PFSK-1 (cell line): ENCODE measurements at regions not wholly inside any gene's neighbourhood (a gene's known extent, or its start where the extent isn't known, plus 50 kb on each side); places are given as distances from the start of the nearest gene placed in this dataset.

Source experiments
- FOXP2 ChIP-seq: optimal IDR thresholded peaks from 2 replicates; pipeline ENCODE3; 2011; ENCODE audit warnings: borderline replicate concordance, control low read depth, inconsistent platforms; ENCODE audit not compliant: insufficient read depth; ENCODE audit errors: extremely low read length, extremely low read depth
- POLR2AphosphoS5 ChIP-seq: IDR thresholded peaks from 2 replicates; pipeline ENCODE4 v1.6.1; 2012; ENCODE audit warnings: low read depth, mild to moderate bottlenecking, control low read depth, low read length, moderate library complexity
- REST ChIP-seq, 2 experiments: IDR thresholded peaks; 2 replicates each; pipeline versions ENCODE4 v1.6.1 to v1.8.0; 2011 to 2012; ENCODE audit warnings: low read depth in 2 of 2, low read length in 2 of 2, control low read depth in 1 of 2, inconsistent platforms in 1 of 2, mild to moderate bottlenecking in 1 of 2, moderate library complexity in 1 of 2; ENCODE audit not compliant: insufficient read depth in 1 of 2
- SIN3A ChIP-seq: IDR thresholded peaks from 2 replicates; pipeline ENCODE4 v1.6.1; 2012; ENCODE audit warnings: mild to moderate bottlenecking, low read length, moderate library complexity, borderline replicate concordance; ENCODE audit not compliant: insufficient read depth
- TAF1 ChIP-seq: IDR thresholded peaks from 2 replicates; pipeline ENCODE4 v1.6.1; 2012; ENCODE audit warnings: low read length, control low read depth, borderline replicate concordance; ENCODE audit not compliant: insufficient read depth

- TF ChIP-seq TAF1 (no peak), FOXP2 (no peak), REST (IDR thresholded peaks at IDR 0.05; ENCODE audit: insufficient read depth in 1 of 2, low read depth in 2 of 2, low read length in 2 of 2) (no peak), POLR2AphosphoS5 (no peak), SIN3A (no peak)
These were observed 1688.5 kb downstream of the GRIK2 start for GRCh38 chr6:103081876-103082630.

GRCh38 chr6:103081126-103081525, 1687.6 kb downstream of the GRIK2 start:
- TF ChIP-seq SIN3A (no peak), FOXP2 (no peak), TAF1 (no peak), POLR2AphosphoS5 (no peak), REST (IDR thresholded peaks at IDR 0.05; ENCODE audit: insufficient read depth in 1 of 2, low read depth in 2 of 2, low read length in 2 of 2) (no peak)

DNA sequence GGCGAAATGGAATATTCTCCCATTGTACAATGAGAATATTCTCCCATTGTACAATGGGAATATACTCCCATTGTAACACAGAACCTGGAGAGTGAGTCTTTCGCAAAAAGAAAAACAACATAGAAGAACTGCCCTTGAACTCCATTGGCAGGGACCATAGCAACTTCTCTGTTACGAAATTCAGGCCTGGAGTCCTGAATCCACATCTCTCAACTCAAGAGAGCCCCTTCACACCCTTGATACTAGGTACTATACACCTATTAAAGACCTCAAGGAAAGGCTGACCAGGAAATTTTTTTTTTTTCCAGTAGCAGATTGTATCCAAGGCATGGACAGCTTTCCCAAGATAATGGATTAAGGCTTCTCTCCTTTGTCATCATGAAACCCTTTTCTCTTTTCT, 1687.0 kb downstream of the GRIK2 start:
- TF ChIP-seq POLR2AphosphoS5: no peak

DNA sequence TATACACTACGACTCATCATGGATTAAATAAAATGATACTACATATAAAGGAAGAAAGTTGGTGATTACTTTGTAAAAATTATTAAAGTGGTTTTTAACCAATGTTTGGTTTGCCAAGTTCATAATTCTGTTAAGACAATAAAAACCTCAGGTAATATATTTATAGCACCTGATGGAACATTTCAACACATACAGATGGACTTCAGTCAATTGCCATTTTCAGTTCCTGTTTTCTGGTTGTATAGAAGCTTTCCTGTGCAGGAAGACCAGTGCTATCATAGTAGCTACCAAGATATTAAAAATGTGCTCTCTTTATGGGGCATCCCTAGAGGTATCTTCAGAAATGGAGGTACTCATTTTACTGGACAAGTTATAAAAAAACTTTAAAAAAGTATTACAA, 1686.4 kb downstream of the GRIK2 start:
- TF ChIP-seq REST (IDR thresholded peaks at IDR 0.05; ENCODE audit: insufficient read depth in 1 of 2, low read depth in 2 of 2, low read length in 2 of 2) (no peak), SIN3A (no peak), FOXP2 (no peak), TAF1 (no peak), POLR2AphosphoS5 (no peak)

DNA sequence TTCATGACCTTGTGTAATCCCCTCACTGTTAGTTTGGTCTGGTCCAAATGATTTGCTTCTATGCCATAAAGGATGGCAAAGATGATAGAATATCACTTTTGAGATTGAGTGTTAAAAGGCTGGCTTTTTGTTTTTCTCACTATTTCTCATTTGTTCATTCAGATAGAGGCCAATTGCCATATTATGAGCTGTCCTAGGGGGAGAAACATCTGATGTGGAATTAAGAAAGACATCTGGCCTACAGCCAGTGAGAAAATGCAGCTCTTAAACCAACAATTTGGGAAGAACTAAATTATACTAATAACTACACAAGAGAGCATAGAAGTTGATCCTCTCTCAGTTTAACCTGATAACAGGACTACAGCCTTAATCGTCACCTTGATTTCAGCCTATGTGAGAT, 1668.6 kb downstream of the GRIK2 start:
- TF ChIP-seq REST (IDR thresholded peaks at IDR 0.05; ENCODE audit: insufficient read depth in 1 of 2, low read depth in 2 of 2, low read length in 2 of 2) (no peak), TAF1 (no peak), SIN3A (no peak), FOXP2 (no peak), POLR2AphosphoS5 (no peak)
